HG02884 (cell line): ENCODE measurements at regions not wholly inside any gene's neighbourhood (a gene's known extent, or its start where the extent isn't known, plus 50 kb on each side); places are given as distances from the start of the nearest gene placed in this dataset.
A peak's percentile ranks its signal among the peaks of the same experiment; 100 is the strongest.

Experiments
- ATAC-seq: cut with Tn5 transposase; IDR thresholded peaks from one replicate; pipeline ENCODE4 v1.9.1; 2021; ENCODE audit warnings: mild to moderate bottlenecking, moderate library complexity; ENCODE audit not compliant: unreplicated experiment

DNA sequence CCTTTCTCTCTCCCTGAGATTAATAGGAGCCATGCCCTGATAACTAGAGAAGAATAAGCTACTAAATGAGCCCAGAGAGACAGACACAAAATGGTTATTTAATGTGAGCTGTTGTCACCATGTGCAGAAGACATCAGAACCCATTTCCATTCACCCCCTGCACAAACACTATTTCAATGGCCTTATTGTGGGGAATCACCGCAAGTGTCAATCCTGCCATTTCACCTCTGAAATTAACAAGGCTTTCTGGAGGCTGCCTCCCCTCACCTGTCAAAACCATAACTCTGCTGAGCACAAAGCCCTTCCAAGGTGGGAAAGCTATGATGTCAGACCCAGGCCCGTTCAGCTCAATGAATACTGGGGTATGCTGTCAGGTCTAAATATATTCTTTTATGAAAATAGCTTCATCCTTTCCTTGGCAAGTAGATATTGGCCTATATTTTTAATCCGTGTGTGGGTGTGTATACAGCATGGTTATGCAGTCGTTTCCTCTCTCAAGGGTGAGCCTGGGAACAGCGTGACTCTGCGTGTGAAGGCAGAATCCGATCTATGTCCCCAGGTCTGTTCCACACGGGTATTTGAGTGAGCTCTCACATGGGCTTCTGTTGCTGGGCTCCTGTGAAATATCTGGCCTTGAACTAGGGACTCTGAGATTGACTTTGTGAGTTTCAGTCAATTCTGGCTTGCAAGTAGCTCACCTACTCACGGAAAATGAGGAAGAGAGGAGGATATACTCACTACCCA, 266.3 kb downstream of the FBXW7 start:
- ATAC-seq: no peak

GRCh38 chr4:152267811-152268210, 268.1 kb downstream of the FBXW7 start:
- no peak for ATAC-seq

DNA sequence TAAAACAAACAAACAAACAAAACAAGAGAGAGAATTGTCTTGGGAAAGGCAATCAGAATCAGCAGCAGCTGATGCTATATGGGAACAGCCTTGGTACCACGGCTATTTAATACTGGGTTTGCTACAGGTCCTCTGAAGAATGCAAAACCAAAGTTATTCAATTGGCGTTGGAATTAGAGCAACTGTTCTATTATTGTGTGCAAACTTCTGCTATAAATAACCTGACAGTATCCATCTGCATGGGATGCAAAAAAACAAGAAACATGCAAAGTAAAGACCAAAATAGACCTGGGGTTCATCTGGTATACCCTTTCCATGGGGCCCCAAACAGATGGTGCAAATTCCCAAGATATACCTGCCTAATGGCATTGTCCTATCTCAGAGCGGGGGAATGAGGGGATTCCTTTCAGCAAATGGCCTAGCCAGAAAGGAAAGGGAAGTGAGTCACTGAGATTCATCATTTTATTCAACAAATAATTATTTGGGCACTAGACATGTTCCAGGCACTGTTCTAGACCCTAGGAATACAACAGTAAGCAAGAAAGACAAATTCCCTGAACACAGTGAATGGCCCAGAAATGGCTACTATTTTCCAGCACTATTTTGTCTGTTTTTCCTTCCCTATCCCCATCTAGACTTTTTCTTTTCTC, 268.9 kb downstream of the FBXW7 start:
- no peak for ATAC-seq

DNA sequence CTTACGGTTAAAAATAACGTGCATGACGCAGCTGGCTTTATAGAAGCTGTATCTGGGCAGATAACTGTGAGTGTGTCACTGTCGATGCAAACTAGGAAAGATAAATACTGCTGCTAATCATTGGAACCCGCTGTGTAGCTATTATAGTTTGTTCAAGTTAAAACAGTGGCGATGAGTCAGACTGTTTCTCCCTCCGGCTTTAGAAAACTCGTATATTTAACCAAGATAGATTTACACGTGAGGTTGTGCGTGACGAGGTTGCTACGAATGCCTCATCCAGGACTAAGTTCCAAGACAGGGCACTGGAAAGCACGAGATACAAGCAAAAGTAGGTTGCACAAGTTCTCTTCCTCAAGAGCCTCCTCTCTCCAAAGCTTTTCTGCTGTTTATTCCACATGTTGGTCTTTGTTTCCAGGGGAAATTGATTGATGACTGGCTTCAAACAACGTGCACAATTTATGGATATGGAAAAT, 270.7 kb downstream of the FBXW7 start:
- no peak for ATAC-seq

DNA sequence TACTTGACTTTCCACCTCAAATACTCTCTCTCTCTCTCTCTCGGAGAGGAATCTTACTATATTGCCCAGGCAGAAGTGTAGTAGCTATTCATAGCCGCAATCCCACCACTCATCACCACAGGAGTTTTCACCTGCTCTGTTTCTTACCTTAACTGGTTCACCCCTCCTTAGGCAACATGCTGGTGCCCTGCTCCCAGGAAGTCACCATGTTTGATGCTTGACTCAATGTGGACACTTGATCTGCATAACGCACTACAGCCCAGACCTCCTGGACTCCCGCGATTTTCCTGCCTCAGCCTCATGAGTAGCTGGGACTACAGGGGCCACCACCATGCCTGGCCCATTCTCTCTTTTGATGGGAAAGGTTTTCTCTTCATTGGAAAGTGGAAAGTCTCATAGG, 271.8 kb downstream of the FBXW7 start:
- ATAC-seq: no peak

- no peak for ATAC-seq
Observed at GRCh38 chr4:152259866-152260265, 276.0 kb downstream of the FBXW7 start.

DNA sequence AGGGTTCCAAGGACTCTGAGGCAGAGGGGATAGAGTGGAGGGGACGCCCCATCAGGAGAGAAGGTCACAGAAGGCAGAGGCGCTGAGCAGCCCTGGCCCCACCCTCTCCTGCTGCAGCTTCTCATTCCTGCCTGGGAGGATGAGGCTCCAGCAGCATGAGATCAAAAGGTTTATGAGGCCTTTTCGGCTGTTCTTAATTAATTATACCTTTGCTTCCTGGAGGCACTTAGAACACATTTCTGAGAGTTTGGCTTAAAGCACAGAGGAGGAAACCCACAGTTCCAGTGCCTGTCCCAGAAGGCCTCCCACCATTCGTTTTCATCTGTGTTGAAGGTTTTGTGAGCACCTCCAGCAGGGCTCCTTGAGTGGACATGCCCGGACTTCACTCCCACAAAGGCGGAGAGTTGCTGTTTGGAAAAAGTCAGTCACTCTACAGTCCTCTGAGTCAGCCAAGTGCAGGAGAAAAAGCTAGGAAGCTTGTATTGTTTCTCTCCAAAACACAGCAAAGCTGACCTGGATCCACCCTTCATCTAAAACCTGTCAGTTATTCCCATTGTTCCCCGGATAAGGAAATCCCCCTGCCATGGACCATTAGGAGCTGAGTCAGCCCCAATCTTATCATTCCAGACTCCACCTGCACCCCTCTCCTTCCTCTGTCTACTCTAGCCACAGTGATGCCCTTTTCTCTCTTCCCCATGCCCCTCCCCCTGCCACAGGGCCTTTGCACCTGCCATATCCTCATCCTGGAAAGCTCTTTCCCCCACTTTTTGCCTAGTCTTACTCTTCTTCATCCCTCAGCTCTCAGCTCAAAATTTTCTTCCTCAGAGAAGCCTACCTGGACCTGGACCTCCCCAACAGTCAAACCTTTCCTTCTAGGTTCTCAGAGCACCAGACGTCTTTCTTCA, 276.8 kb downstream of the FBXW7 start:
- ATAC-seq: no peak

DNA sequence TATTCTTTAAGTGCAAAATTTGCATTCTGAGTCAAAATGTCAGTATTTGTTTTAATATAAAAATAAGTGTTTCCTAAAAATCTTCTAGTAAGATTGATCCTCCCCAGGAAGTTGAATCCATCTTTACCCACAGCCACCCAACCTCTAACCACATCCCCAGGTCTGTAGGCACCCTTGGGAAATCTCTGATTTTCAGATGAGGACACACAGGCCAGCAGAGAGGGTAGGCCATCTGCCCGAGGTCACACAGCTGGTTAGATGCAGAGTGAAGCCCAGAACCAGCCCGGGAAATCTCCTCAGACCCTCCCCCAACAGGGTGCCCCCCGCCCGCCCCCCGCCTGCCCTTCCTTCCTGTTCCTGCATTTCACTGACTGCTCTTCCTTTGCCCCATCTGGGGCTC, 277.5 kb downstream of the FBXW7 start:
- ATAC-seq: no peak

GRCh38 chr4:152257601-152258066, 278.3 kb downstream of the FBXW7 start:
- ATAC-seq: no peak

- ATAC-seq: no peak
Observed at GRCh38 chr4:152256996-152257395, 278.9 kb downstream of the FBXW7 start.

- ATAC-seq: peak; percentile 94
Observed at GRCh38 chr4:152255437-152255836, 280.5 kb downstream of the FBXW7 start.

DNA sequence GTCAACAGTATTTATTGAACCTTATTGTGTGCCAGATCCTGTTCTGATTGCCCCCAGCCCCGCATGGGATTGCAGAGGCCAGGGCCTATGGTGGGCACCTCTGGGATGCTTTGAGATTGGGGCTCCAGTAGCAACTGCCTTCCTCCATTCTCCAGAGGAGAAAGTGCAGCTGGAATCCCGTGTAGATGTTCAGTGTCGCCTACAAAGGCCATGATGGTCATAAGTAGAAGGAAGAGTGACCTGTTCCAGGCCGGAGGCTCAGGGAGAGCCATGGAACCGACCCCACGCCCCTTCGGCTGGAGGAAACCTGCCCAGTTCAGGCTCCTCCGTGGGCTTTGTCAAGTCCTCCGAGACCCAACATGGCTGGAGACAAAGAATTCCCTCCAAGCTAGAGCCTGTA, 287.5 kb downstream of the FBXW7 start:
- no peak for ATAC-seq

DNA sequence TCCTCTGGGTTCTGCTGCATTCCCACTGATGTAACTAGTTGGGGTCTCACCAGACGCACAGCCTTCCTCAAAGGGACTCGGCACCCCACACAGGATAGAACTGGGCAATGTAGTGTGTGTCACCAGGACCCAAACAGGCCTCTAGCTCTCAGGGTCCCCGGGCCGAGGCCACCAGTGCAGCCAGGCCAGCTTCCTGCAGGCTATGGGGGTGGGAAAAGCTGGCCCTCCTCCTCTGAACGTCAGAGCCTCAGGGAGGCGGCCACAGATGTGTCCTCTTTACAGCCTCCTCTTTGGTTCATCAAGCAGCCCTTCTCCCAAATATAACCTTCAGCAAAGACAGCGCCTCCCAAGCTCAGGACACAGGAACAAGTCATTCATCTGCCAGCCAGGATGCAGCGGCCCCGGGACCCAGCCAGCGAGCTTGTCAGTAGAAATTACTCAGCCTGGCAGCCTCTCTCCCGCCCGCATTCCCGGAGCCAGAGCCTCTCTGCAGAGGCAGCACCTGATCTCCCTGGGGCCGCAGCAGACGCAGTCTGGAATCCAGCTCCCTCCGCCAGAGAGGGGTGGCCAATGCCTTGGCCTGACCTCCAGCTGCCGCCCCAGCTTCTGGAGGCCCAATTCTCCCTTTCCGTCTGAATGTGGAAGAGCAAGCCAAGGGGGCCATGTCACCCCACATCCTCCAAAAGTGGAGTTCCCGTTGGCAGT, 288.5 kb downstream of the FBXW7 start:
- no peak for ATAC-seq

- no peak for ATAC-seq
Observed at GRCh38 chr4:152246659-152247058, 289.2 kb downstream of the FBXW7 start.

- no peak for ATAC-seq
Observed at GRCh38 chr4:152245680-152246079, 290.2 kb downstream of the FBXW7 start.

- ATAC-seq: no peak
Observed at GRCh38 chr4:152244659-152245058, 291.2 kb downstream of the FBXW7 start.

GRCh38 chr4:152243896-152244595, 291.8 kb downstream of the FBXW7 start:
- no peak for ATAC-seq

DNA sequence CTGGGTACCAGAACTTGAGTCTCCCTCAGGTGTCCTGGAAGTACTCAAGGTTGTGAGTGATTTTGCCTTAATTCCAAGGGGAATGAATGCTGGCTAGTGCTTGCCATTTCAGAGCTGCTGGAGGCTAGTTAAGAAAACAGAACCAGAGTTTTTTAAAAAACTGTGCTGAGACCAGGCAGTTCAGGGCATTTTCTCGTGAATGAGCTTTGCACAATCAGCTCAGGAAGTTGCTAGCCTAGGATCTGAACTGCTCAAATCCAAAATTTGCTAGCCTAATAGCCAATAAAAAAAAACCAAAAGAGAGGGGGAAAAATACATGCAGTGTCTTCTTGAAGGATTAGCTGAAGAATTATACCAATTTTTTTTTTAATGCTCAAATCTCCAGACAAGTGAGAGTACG, 292.7 kb downstream of the FBXW7 start:
- no peak for ATAC-seq

DNA sequence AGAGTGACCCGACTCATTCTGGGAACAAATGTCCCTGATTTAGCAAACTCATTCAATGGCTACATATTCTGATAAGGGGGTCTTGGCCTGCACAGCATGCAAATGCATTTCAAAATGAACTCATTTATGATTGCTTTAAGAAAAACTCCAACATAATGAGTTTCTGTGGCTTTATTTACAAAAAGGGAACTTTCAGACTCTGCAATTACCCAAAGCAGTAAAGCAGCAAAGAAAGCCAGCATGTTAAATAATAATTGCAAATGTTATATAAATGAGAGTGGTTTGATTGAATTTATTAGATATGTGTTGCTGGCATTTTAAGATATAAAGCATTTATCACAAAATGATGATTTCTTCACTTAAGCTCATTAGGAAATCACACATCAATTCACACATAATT, 295.7 kb downstream of the FBXW7 start:
- ATAC-seq: no peak

- ATAC-seq: no peak
Observed at GRCh38 chr4:152239216-152239615, 296.7 kb downstream of the FBXW7 start.
